Prostate gland (tissue), 2 donors: ENCODE measurements at regions not wholly inside any gene's neighbourhood (a gene's known extent, or its start where the extent isn't known, plus 50 kb on each side); places are given as distances from the start of the nearest gene placed in this dataset.

ENCODE experiments used
- DNase-seq: peaks from one replicate; pipeline ENCODE4 v3.0.0-alpha.2; 2019; ENCODE audit warnings: low spot score
- H3K27ac ChIP-seq, 2 donors: fragments of 200-600 bp; sonication (generic); 2 replicates each; pipeline ENCODE4 v1.5.1; 2017 to 2019
- H3K27me3 ChIP-seq: fragments of 200-600 bp; sonication (generic); replicated peaks from 2 replicates; pipeline ENCODE4 v1.5.1; 2019; ENCODE audit not compliant: insufficient read depth
- H3K36me3 ChIP-seq, 2 donors: fragments of 200-600 bp; sonication (generic); 1 replicate in 1 of 2; 2 replicates in 1 of 2; pipeline versions ENCODE4 v1.5.1 to v1.8.1; 2017 to 2019
- H3K4me1 ChIP-seq: fragments of 200-600 bp; sonication (generic); replicated peaks from 2 replicates; pipeline ENCODE4 v1.5.1; 2019
- H3K4me3 ChIP-seq, 2 donors: fragments of 200-600 bp; sonication (generic); 2 replicates each; pipeline ENCODE4 v1.5.1; 2017 to 2019
- H3K9me3 ChIP-seq: fragments of 200-600 bp; sonication (generic); 2 replicates; pipeline ENCODE4 v1.5.1; 2017
- POLR2A ChIP-seq: fragments of 450-650 bp; IDR thresholded peaks from one replicate; pipeline ENCODE4 v1.6.1; 2016; ENCODE audit warnings: antibody characterized with exemption, mild to moderate bottlenecking
- POLR2AphosphoS5 ChIP-seq: sonication (generic); formaldehyde crosslinking; IDR thresholded peaks from one replicate; pipeline ENCODE4 v1.6.1; 2017; ENCODE audit warnings: antibody characterized with exemption
- WGBS: methylation state at CpG from one replicate; pipeline ENCODE4 v1.1.5; 2018; 5-methylcytosine and 5-hydroxymethylcytosine counted together
- intact Hi-C: fragments of 100-400 bp; cut with DNase I; formaldehyde crosslinking; loops from one replicate; pipeline ENCODE4 v1.14.2; 2022
- TF ChIP-seq, protein P1 (sequence below), 4 experiments: fragments of 200-600 bp in 2 of 4; fragments of 450-650 bp in 2 of 4; sonication (generic) in 2 of 4; IDR thresholded peaks; 1 replicate in 3 of 4; 2 replicates in 1 of 4; pipeline ENCODE4 v1.5.1; 2016 to 2019; ENCODE audit warnings: antibody characterized with exemption in 4 of 4, mild to moderate bottlenecking in 2 of 4, moderate library complexity in 2 of 4

DNA sequence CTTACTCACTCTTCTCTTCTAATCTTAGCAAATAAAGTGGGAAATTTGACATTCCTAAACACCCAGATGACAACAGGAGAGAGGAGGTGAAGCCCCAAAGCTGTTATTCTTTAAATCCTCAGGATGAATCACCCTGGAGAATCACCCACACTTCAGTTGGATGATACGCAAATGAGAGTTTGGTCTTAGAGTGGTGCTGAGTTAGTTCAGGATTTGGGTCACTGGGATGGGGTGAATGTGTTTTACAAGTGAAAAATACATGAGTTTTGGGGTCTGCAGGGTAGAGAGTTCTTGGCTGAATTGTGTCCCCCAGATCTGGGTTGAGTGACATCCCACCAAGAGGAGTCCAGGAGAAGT, 117.2 kb downstream of the GGTLC2 start:
- Histone ChIP-seq H3K4me1 (no peaks in the 10 kb centered on the region), H3K4me3 (no peak overlapping the region), H3K27ac (no peak overlapping the region), H3K9me3 (no peaks in the 10 kb centered on the region), H3K27me3 (no peaks in the 10 kb centered on the region), H3K36me3 (no peaks in the 10 kb centered on the region)
- intact Hi-C loops = no loop called here
- WGBS = 100% methylated on average over 1 of the region's 1 CpG
- no peak for DNase-seq
- TF ChIP-seq POLR2AphosphoS5 = no peak
- TF ChIP-seq, protein P1, sequence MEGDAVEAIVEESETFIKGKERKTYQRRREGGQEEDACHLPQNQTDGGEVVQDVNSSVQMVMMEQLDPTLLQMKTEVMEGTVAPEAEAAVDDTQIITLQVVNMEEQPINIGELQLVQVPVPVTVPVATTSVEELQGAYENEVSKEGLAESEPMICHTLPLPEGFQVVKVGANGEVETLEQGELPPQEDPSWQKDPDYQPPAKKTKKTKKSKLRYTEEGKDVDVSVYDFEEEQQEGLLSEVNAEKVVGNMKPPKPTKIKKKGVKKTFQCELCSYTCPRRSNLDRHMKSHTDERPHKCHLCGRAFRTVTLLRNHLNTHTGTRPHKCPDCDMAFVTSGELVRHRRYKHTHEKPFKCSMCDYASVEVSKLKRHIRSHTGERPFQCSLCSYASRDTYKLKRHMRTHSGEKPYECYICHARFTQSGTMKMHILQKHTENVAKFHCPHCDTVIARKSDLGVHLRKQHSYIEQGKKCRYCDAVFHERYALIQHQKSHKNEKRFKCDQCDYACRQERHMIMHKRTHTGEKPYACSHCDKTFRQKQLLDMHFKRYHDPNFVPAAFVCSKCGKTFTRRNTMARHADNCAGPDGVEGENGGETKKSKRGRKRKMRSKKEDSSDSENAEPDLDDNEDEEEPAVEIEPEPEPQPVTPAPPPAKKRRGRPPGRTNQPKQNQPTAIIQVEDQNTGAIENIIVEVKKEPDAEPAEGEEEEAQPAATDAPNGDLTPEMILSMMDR (IDR thresholded peaks at IDR 0.05) = no peak
- no peak for TF ChIP-seq POLR2A

DNA sequence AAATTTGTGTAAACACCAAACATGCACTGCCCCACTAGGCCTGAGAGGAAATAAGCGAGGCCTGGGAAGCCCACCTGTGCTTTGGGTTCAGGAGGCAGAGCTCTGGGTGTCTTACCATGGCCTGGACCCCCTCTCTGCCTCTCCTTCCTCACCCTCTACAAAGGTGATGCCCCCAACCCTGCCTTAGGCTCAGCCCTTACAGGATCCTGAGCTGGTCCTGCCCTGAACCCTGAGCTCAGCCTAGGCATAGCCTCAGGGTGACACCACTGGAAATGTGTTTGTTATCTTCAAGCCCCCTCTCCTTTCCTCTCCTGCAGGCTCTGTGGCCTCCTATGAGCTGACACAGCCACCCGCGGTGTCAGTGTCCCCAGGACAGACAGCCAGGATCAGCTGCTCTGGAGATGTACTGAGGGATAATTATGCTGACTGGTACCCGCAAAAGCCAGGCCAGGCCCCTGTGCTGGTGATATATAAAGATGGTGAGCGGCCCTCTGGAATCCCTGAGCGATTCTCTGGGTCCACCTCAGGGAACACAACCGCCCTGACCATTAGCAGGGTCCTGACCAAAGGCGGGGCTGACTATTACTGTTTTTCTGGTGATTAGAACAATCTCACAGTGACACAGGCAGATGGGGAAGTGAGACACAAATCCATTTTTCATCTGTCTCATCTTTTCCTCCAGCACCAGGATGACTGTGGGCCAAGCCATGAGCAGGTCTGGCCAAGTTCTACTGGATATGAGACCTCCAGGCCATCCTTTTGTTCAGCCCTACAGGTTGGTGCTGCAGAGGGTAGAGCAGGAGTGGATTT, 117.8 kb downstream of the GGTLC2 start:
- Histone ChIP-seq H3K36me3 (no peaks in the 10 kb centered on the region), H3K27me3 (no peaks in the 10 kb centered on the region), H3K4me1 (no peaks in the 10 kb centered on the region), H3K4me3 (no peak overlapping the region), H3K27ac (no peak overlapping the region), H3K9me3 (no peaks in the 10 kb centered on the region)
- WGBS = 88% methylated on average over 8 of the region's 8 CpGs
- intact Hi-C loops = no loop called here
- TF ChIP-seq, protein P1 (IDR thresholded peaks at IDR 0.05) = no peak
- no peak for TF ChIP-seq POLR2A
- TF ChIP-seq POLR2AphosphoS5 = no peak
- DNase-seq = no peak

DNA sequence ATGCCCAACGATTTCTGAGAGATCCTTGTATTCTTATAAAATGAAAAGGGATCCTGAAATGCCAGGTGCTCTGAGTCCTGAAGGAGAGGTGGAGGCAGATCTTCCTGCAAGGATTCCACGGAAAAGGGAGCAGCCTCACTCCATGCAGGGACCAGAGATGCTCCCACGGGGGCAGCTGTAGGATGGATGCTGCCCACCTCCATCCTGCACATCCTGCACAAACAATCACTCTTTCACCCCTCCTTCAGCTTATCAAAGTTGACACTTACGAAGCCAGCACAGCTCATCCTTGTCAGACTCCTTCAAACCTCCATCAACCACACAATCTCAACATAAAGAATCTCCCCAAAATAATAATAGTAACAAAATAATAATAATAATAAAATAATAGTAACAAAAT, 119.1 kb downstream of the GGTLC2 start:
- intact Hi-C loops = no loop called here
- no peaks in the 10 kb centered on the region for H3K27me3 ChIP-seq
- no peaks in the 10 kb centered on the region for H3K9me3 ChIP-seq
- H3K36me3 ChIP-seq = no peaks in the 10 kb centered on the region
- no peaks in the 10 kb centered on the region for H3K4me1 ChIP-seq
- TF ChIP-seq, protein P1 (IDR thresholded peaks at IDR 0.05) = no peak
- TF ChIP-seq POLR2AphosphoS5 (no peak), POLR2A (no peak)
- H3K27ac ChIP-seq = no peak overlapping the region
- 81% methylated on average over 4 of the region's 4 CpGs for WGBS
- no peak overlapping the region for H3K4me3 ChIP-seq
- no peak for DNase-seq

DNA sequence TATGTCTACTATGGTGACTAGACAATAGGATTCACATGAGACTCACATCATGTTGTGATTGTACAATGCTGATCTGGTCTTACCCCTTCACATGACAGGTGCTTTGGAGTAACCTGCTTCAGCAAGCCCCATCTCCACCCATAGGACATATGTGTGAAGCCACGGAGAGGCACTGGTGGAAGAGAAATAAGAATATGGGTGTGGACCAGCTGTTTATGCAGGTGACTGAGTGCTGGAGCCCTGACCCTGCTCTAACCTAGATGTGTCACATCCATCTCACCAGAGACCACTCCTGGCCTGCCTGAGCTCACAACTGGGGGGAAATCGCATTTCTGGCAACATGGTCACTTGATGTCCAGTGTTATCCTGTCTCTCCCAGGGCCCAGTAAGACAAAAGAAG, 119.7 kb downstream of the GGTLC2 start:
- Histone ChIP-seq H3K4me1 (no peaks in the 10 kb centered on the region), H3K36me3 (no peaks in the 10 kb centered on the region), H3K4me3 (no peak overlapping the region), H3K27ac (no peak overlapping the region), H3K27me3 (no peaks in the 10 kb centered on the region), H3K9me3 (no peaks in the 10 kb centered on the region)
- WGBS = 50% methylated on average over 2 of the region's 2 CpGs
- intact Hi-C loops = no loop called here
- TF ChIP-seq POLR2AphosphoS5 = no peak
- TF ChIP-seq, protein P1 (IDR thresholded peaks at IDR 0.05) = no peak
- no peak for TF ChIP-seq POLR2A
- DNase-seq = no peak

DNA sequence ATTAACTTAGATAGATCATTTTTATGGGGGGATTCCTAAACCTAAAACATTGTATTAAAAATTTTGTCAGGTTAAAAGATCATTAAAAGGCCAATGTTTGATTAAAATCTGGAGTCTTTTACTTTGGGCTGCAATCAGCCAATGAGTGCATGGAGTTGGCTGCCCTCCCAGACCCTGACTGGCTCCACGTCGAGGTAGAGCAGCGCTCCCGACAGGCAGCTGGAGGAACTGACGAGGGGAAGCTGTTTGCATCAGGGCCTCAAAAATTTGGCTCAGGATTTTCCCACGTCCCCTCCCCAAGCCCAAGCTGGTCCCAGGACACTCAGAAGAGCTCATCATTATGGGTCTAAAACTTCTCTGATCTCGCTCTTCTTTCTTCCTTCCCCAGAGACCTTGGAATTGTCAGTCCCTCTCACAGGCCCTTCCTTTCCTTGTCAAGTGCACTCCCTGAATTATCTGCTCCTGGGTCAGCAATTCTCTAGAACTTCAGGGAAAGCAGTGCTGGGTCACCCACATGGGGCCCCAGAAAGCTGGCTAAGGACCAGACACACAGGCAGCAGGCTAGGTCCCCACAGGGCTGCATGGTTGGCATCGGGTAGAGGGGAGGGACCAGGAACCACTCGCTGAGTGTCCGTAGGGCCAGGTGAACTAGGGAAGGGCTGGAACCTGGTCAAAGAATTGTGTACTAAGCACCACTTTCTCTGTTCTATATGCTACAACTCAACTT, 119.6 kb upstream of the IGLL5 start:
- Histone ChIP-seq H3K4me3 (no peak overlapping the region), H3K27ac (no peak overlapping the region), H3K27me3 (no peaks in the 10 kb centered on the region), H3K9me3 (no peaks in the 10 kb centered on the region), H3K4me1 (no peaks in the 10 kb centered on the region), H3K36me3 (no peaks in the 10 kb centered on the region)
- DNase-seq = no peak
- WGBS = 49% methylated on average over 10 of the region's 10 CpGs
- intact Hi-C loops = no loop called here
- TF ChIP-seq, protein P1 (IDR thresholded peaks at IDR 0.05) = no peak
- TF ChIP-seq POLR2AphosphoS5 (no peak), POLR2A (no peak)
